Immature natural killer cell (primary cell): ENCODE measurements at regions not wholly inside any gene's neighbourhood (a gene's known extent, or its start where the extent isn't known, plus 50 kb on each side); places are given as distances from the start of the nearest gene placed in this dataset.
A peak's percentile ranks its signal among the peaks of the same experiment; 100 is the strongest.

Source experiments
- DNase-seq, 3 donors: peaks; one replicate each; pipeline ENCODE4 v3.0.0; 2022; ENCODE audit warnings: mixed read lengths in 1 of 3
- H3K27ac Mint-ChIP-seq, 6 donors: one replicate each; pipeline ENCODE4 v1.8.0; 2020; ENCODE audit warnings: mixed read lengths in 6 of 6, mild to moderate bottlenecking in 5 of 6, inconsistent platforms in 4 of 6, moderate library complexity in 3 of 6
- H3K27me3 Mint-ChIP-seq, 3 donors: one replicate each; pipeline ENCODE4 v1.8.0; 2020 to 2021; ENCODE audit warnings: low read depth in 3 of 3, mild to moderate bottlenecking in 3 of 3, mixed read lengths in 3 of 3, moderate library complexity in 3 of 3, inconsistent platforms in 1 of 3
- H3K36me3 Mint-ChIP-seq, 3 donors: one replicate each; pipeline ENCODE4 v1.8.0; 2020; ENCODE audit warnings: mixed read lengths in 3 of 3, inconsistent platforms in 2 of 3, mild to moderate bottlenecking in 2 of 3
- H3K4me1 Mint-ChIP-seq, 2 donors: one replicate each; pipeline ENCODE4 v1.8.0; 2020; ENCODE audit warnings: inconsistent platforms in 2 of 2, mild to moderate bottlenecking in 2 of 2, mixed read lengths in 2 of 2, moderate library complexity in 1 of 2
- H3K4me3 Mint-ChIP-seq, 5 donors: one replicate each; pipeline ENCODE4 v1.8.0; 2020; ENCODE audit warnings: mild to moderate bottlenecking in 5 of 5, mixed read lengths in 5 of 5, inconsistent platforms in 3 of 5, moderate library complexity in 3 of 5
- H3K9me3 Mint-ChIP-seq, 6 donors: one replicate each; pipeline ENCODE4 v1.8.0; 2020; ENCODE audit warnings: mild to moderate bottlenecking in 6 of 6, mixed read lengths in 6 of 6, inconsistent platforms in 4 of 6, moderate library complexity in 3 of 6

DNA sequence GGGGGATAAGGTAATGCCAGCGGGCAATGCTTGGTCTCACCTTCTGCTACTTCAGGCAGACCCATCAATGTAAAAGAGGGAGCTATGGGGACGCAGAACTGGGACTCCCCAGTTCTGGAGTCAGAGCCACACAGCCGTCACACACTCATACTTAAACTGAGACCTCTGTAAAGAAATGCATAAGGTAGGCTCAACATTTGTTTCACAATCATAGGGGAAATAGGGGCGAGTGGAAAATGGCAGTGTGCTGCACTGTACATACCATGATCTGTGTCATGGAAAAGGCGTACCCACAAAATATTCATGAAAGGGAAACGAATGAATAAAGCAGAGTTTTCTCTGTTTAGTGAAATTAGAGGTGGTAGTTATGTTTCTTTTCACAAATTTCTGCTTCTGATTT lies 318.0 kb upstream of the NPVF start:
- H3K27me3 Mint-ChIP-seq, result peaks cover 2 to 5% (median 3%) of the 10 kb centered on the region in 3 donors

DNA sequence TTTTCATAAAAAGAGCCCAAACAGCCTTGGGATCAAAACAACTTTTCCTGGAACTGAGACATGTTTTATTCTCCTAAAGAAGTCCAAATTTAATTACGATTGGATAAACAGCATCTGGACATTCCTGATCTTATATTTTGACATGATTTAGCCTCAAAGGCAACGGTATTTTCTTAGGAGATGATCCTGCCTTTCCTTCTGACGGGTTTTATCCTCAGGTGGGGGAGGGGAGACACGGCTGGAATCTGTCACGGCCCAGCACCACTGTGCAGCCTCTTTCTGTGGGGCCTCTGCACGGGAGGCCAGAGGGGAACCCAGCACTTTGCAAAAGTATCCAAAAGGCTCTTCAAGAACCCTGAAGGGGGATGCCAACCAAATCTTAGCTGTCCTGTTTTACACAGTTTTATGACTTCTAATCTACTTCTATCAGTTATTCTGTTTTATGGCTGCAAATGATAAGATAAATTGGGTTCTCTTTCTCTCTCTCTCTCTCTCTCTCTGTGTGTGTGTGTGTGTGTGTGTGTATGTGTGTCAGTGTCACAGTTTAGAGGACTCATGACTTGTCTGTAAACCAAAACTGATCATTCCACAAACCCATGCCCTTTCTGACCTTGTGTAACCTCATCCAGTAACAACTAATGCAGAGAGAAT lies 321.1 kb upstream of the NPVF start:
- H3K4me1 Mint-ChIP-seq, result no peaks in the 10 kb centered on the region
- H3K27me3 Mint-ChIP-seq, result peaks cover 2 to 7% (median 2%) of the 10 kb centered on the region in 3 donors
- DNase-seq, result no peak
- H3K27ac Mint-ChIP-seq, result no peak overlapping the region
- H3K4me3 Mint-ChIP-seq, result no peak overlapping the region
- H3K9me3 Mint-ChIP-seq, result no peaks in the 10 kb centered on the region
- no peaks in the 10 kb centered on the region for H3K36me3 Mint-ChIP-seq

More for the DNA sequence above, 318.0 kb upstream of the NPVF start:
- DNase-seq, result no peak
- H3K4me3 Mint-ChIP-seq, result no peak overlapping the region
- no peaks in the 10 kb centered on the region for H3K9me3 Mint-ChIP-seq
- no peak overlapping the region for H3K27ac Mint-ChIP-seq
- H3K36me3 Mint-ChIP-seq, result no peaks in the 10 kb centered on the region
- H3K4me1 Mint-ChIP-seq, result no peaks in the 10 kb centered on the region

DNA sequence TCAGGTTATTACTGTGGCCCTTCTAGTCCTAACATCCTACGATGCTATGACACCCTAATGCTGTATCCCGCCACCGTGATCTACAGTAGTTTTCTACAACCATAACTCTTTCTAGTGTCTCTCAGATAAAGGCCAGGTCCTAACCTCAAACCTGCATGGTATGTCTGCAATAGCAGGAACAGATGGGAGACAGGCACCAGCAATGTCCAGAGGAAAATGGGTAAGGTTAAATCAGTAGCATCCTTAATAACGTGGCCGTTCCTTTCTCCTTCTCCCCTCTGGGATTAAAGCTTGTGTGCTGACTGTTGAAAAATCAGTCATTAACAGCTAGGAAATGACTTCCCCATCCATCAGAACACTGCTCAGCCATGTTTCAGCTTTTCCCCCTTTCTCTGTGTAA lies 321.9 kb upstream of the NPVF start:
- no peak for DNase-seq
- Mint-ChIP-seq H3K4me1 (no peaks in the 10 kb centered on the region), H3K27ac (no peak overlapping the region), H3K4me3 (no peak overlapping the region), H3K36me3 (no peaks in the 10 kb centered on the region), H3K9me3 (no peaks in the 10 kb centered on the region), H3K27me3 (peaks cover 2 to 7% (median 2%) of the 10 kb centered on the region in 3 donors)

DNA sequence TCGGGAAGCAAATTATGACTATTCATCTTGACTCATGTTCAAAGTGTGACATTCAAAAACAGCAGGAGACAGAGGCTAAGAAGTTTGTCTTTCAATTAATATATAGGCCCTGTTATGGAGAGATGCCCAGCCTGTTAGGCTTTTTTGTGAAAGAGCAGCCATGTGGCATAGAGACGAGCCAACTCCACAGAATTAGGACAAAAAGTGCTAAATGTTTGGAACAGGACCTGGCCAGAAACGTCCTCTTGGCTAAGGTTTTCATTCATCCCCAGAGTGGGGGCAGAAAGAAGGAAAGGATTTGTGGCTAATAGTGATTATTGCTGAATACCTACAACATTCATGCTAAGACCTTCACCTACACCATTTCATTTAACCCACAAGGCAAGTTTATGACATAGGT lies 324.7 kb upstream of the NPVF start:
- Mint-ChIP-seq H3K27ac (no peak overlapping the region), H3K4me1 (no peaks in the 10 kb centered on the region), H3K36me3 (no peaks in the 10 kb centered on the region), H3K4me3 (no peak overlapping the region), H3K27me3 (peaks cover 2 to 7% (median 5%) of the 10 kb centered on the region in 3 donors), H3K9me3 (no peaks in the 10 kb centered on the region)
- no peak for DNase-seq

DNA sequence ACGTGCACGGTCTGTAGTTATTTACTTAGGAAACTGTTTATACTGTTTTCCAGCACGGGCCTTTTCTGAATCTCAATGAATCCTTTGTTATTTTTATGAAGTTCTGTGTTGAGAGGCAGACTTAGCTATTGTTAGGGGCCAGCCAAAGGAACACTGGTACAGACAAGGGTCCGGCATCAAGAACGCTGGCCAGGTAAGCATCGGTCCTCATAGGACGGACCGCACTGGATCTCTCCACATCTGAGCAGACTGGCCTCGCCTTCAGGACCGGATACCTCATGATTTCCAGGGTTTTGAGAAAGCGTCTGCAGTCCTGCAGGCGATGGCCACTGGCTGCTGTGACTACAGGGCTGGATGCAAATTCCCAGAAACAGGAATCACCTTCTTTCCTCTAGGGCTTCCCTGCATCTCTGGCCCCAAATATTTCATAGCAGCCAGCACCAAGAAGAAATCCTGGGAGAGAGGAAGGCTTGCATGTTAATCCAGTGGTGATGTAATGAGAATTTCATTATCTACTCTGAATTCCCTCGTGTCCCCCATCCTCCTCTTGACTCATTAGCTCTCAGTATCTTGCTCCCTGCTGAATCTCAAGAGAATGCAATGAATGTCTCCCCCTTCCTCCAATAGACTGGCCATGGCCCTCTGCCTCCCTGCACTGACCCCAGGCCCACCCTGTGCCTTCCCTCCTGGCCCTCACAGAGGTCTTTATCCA lies 325.4 kb upstream of the NPVF start:
- no peak overlapping the region for H3K27ac Mint-ChIP-seq
- H3K27me3 Mint-ChIP-seq, result peaks cover 2 to 7% (median 5%) of the 10 kb centered on the region in 3 donors
- H3K9me3 Mint-ChIP-seq, result no peaks in the 10 kb centered on the region
- H3K4me1 Mint-ChIP-seq, result no peaks in the 10 kb centered on the region
- DNase-seq, result no peak
- H3K4me3 Mint-ChIP-seq, result no peak overlapping the region
- no peaks in the 10 kb centered on the region for H3K36me3 Mint-ChIP-seq

DNA sequence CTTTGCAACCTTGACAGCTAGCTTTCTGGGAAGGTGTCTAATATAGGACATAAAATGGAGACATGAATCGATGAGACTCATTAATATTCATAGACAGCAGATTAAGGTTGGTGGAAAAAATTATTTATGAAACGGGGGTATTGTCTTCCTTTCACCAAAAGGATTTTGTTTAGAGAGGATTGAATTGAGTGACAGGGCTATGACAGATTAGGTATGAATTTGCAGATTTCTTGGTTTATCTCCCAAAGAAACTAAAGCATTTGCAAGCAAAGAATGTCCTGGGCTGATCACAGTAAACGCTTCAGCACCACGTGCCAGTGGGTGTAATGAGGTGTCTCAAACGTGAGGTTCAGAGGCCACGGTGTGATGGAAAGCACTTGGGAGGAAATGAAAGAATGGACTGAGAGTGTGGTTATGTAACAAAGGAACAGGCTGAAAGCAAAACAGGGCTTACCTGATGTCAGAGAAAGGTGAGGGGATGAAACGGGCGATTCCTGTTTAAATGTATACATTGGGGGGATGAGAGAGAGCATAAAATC lies 329.2 kb upstream of the NPVF start:
- no peak overlapping the region for H3K27ac Mint-ChIP-seq
- no peaks in the 10 kb centered on the region for H3K9me3 Mint-ChIP-seq
- H3K27me3 Mint-ChIP-seq, result peaks cover 0 to 5% (median 4%) of the 10 kb centered on the region in 3 donors
- H3K4me3 Mint-ChIP-seq, result no peak overlapping the region
- no peaks in the 10 kb centered on the region for H3K4me1 Mint-ChIP-seq
- no peak for DNase-seq
- H3K36me3 Mint-ChIP-seq, result no peaks in the 10 kb centered on the region

DNA sequence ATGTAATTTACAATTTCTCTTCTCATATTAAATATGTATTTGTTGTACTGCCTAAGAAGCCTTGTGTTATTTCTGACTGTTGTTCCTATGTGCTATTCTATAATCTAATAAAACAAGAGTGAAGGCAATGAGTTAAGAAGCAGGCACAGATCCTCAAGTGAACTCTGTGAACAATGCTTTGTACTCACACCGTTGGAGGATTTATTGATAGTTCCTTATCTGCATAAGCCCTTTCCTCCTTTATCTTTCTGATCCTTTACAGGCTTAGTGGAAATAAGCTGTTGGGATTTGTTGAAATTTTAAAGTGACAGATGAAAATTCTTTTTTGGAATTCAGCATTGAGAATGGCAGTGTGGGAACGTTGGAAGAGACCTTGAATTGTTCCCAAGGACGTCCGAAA lies 329.6 kb upstream of the NPVF start:
- Mint-ChIP-seq H3K27ac (no peak overlapping the region), H3K4me3 (no peak overlapping the region), H3K9me3 (no peaks in the 10 kb centered on the region), H3K27me3 (peaks cover 0 to 4% (median 3%) of the 10 kb centered on the region in 3 donors), H3K36me3 (no peaks in the 10 kb centered on the region), H3K4me1 (no peaks in the 10 kb centered on the region)
- no peak for DNase-seq

DNA sequence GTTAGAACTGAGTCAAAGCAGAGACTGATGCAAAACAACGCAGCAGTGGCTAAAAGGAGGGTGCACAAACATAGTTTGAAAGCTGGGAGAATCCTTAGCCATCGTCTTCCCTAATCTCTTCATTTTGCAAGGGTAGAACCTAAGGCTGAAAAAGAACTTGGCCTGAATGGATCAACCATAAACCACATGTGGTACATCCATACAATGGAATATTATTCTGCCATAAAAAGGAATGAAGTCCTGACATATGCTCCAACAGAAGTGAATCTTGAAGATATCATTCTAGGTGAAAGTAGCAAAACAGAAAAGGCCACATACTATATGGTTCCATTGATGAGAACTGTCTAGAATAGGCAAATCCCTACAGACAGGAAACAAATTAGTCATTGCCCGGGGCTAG lies 330.3 kb upstream of the NPVF start:
- Mint-ChIP-seq H3K4me1 (no peaks in the 10 kb centered on the region), H3K27me3 (peaks cover 0 to 4% (median 3%) of the 10 kb centered on the region in 3 donors), H3K36me3 (no peaks in the 10 kb centered on the region), H3K4me3 (no peak overlapping the region), H3K9me3 (no peaks in the 10 kb centered on the region), H3K27ac (no peak overlapping the region)
- no peak for DNase-seq

DNA sequence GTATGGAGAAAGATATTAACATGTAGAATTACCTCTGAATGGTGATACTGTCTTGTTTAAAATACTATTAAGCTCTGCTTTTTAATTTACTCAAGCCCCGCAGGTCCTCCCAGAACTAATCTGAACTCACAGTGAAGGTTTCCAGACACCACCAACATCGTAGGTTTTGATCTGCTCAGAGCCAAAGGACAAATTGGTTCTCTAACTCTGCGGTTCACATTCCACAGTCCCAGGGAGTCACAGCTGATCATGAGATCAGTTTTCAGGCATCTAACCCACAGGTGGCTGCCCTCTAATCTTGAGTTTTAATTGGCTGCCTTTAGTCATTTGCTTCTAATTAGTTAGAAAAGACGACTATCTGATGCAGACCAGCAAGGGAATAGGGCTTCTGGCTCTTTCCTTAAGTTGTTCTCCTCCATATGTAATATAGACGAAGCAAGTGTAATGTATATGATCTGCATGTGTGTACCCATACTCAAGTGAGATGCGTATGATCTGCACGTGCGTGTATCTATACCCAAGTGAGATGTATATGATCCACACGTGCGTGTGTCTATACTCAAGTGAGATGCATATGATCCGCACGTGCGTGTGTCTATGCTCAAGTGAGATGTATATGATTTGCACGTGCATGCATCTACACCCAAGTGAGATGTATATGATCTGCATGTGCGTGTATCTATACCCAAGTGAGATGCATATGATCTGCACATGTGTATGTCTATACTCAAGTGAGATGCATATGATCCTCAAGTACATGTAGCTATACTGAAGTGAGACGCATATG lies 331.5 kb upstream of the NPVF start:
- Mint-ChIP-seq H3K36me3 (no peaks in the 10 kb centered on the region), H3K27me3 (peaks cover 0 to 5% (median 2%) of the 10 kb centered on the region in 3 donors), H3K4me3 (no peak overlapping the region), H3K27ac (no peak overlapping the region), H3K4me1 (no peaks in the 10 kb centered on the region), H3K9me3 (no peaks in the 10 kb centered on the region)
- DNase-seq, result no peak

DNA sequence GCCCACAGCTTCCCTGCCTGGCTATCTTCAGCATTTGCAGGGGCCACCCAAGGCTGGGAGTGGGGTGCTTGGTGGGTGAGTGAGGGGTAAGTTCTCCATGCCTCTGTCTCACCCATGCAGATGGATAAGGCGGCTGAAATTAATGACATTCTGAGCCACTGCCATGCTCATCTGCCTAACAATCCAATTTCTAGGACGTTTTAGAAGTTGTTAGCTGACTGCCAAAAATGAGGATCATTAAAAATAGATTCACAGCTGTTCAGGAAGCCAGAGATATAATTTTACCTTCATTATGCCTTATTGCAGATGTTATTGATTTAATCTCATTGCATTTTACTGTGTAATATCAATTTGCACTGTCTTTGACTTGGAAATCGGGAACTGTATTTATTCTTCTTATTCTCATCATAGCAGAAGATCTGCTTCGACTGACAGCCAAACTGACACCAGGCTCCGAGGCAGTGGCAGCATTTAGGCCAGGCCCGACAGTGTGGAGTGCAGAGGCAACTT lies 334.4 kb upstream of the NPVF start:
- no peak for DNase-seq
- Mint-ChIP-seq H3K4me1 (peaks cover 4 to 5% of the 10 kb centered on the region in 2 donors), H3K27me3 (peaks cover 0 to 2% (median 2%) of the 10 kb centered on the region in 3 donors), H3K27ac (no peak overlapping the region), H3K9me3 (no peaks in the 10 kb centered on the region), H3K4me3 (no peak overlapping the region), H3K36me3 (no peaks in the 10 kb centered on the region)

DNA sequence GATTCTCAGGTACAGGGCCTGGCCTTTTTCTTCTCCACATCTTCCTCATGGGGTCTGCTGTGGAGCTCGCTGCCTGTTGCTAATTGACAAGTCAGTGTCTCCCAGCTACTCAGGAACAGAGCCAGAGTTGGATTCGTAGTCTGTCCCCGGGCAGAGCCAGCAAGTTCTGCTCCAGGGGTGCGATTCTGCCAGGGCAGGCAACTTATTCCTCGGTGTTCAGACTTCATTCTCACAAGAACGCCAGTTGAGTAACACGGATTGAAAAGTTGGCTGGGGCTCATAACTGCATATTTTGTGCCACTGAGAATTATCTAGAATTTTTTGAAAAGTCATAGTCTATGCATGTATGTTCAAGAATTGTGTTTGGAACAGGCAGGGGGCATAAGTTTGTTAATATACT lies 336.7 kb upstream of the NPVF start:
- H3K27ac Mint-ChIP-seq, result no peak overlapping the region
- H3K4me3 Mint-ChIP-seq, result peak overlapping the region in 1 of 5 donors; percentile 17
- H3K27me3 Mint-ChIP-seq, result peaks cover 0 to 5% (median 2%) of the 10 kb centered on the region in 3 donors
- no peaks in the 10 kb centered on the region for H3K9me3 Mint-ChIP-seq
- peaks cover 4 to 5% of the 10 kb centered on the region in 2 donors for H3K4me1 Mint-ChIP-seq
- H3K36me3 Mint-ChIP-seq, result no peaks in the 10 kb centered on the region
- DNase-seq, result no peak

DNA sequence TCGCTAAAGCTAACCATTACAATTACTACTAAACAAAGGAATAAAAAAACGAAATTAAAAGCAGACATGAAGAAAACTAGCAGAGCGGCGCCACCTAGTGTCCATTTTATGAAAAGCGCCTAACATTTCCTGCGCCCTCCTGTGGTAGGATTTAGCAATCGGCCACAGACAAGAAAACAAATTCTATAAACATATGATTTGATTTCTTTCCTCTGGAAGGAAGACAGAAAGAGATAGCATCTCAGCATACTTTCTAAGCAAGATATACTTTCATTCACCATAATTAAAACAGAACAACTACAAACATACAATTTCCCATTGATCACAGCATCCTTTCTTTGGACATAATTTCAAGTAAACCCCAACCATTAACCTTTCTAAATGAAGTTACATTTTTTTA lies 337.7 kb upstream of the NPVF start:
- Mint-ChIP-seq H3K36me3 (no peaks in the 10 kb centered on the region), H3K9me3 (no peaks in the 10 kb centered on the region), H3K27ac (no peak overlapping the region), H3K4me3 (peak overlapping the region in 1 of 5 donors; percentile 57), H3K27me3 (peaks cover 0 to 5% (median 2%) of the 10 kb centered on the region in 3 donors), H3K4me1 (peaks cover 4 to 5% of the 10 kb centered on the region in 2 donors)
- peak; percentile 46 to 54 (median 51) for DNase-seq

DNA sequence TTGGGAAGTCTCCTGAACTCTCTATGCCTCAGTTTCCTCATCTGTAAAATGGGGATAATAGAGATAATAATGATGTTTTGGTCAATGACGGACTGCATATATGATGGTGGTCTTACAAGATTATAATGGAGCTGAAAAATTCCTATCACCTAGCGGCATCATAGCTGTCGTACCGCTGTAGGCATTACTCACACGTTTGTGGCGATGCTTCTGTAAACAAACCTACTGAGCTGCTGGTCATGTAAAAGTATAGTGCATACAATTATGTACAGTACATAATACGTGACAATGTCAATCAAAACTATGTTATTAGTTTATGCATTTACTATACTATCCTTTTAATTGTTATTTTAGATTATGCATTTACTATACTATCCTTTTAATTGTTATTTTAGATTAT lies 339.1 kb upstream of the NPVF start:
- no peak for DNase-seq
- H3K27ac Mint-ChIP-seq, result no peak overlapping the region
- no peaks in the 10 kb centered on the region for H3K9me3 Mint-ChIP-seq
- H3K36me3 Mint-ChIP-seq, result no peaks in the 10 kb centered on the region
- peaks cover 0 to 5% (median 2%) of the 10 kb centered on the region in 3 donors for H3K27me3 Mint-ChIP-seq
- H3K4me1 Mint-ChIP-seq, result peaks cover 4 to 5% of the 10 kb centered on the region in 2 donors
- H3K4me3 Mint-ChIP-seq, result no peak overlapping the region

DNA sequence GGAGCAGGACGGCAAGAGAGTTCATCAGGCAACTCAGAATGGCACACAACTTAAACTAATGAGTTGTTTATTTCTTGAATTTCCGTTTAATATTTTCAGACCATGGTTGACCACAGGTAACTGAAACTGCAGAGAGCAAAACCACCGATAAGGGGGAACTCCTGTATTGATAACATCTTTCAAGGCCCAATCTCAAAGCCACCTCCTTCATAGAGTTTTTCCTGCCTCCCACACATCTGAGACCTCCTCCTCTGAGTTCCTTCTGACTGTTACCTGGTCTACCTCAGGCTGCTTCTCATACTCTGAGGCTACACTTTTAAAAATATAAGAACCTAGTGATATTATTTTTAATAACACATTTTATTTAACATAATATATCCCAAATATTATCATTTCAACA lies 341.5 kb upstream of the NPVF start:
- Mint-ChIP-seq H3K27ac (no peak overlapping the region), H3K9me3 (no peaks in the 10 kb centered on the region), H3K36me3 (no peaks in the 10 kb centered on the region), H3K4me3 (no peak overlapping the region), H3K4me1 (peaks cover 4 to 5% of the 10 kb centered on the region in 2 donors), H3K27me3 (peaks cover 0 to 7% (median 2%) of the 10 kb centered on the region in 3 donors)
- DNase-seq, result no peak
